Progenitor cell of endocrine pancreas (in vitro differentiated cells): ENCODE measurements at regions not wholly inside any gene's neighbourhood (a gene's known extent, or its start where the extent isn't known, plus 50 kb on each side); places are given as distances from the start of the nearest gene placed in this dataset.

Experiments used
- DNase-seq: peaks from one replicate; pipeline ENCODE4 v3.0.0; 2021; ENCODE audit warnings: low spot score; ENCODE audit not compliant: unreplicated experiment
- H3K27ac Mint-ChIP-seq: 2 replicates; pipeline ENCODE4 v1.8.0; 2021; ENCODE audit warnings: mild to moderate bottlenecking, moderate library complexity, mixed read lengths
- H3K27me3 Mint-ChIP-seq: 2 replicates; pipeline ENCODE4 v1.8.0; 2021; ENCODE audit warnings: mixed read lengths
- H3K36me3 Mint-ChIP-seq: 2 replicates; pipeline ENCODE4 v1.8.0; 2022; ENCODE audit warnings: mixed read lengths; ENCODE audit not compliant: insufficient read depth
- H3K4me1 Mint-ChIP-seq: 2 replicates; pipeline ENCODE4 v1.8.0; 2021; ENCODE audit warnings: low read depth, mixed read lengths
- H3K4me3 Mint-ChIP-seq: 2 replicates; pipeline ENCODE4 v1.8.0; 2021; ENCODE audit warnings: low read depth, mild to moderate bottlenecking, moderate library complexity, mixed read lengths
- H3K9me3 Mint-ChIP-seq: 2 replicates; pipeline ENCODE4 v1.8.0; 2021; ENCODE audit warnings: low read depth, mixed read lengths
- TF ChIP-seq, protein P1 (sequence below): fragments of 200-600 bp; sonication (generic); IDR thresholded peaks from one replicate; pipeline ENCODE4 v1.5.0; 2021; ENCODE audit warnings: antibody characterized with exemption, mild to moderate bottlenecking; ENCODE audit not compliant: unreplicated experiment

DNA sequence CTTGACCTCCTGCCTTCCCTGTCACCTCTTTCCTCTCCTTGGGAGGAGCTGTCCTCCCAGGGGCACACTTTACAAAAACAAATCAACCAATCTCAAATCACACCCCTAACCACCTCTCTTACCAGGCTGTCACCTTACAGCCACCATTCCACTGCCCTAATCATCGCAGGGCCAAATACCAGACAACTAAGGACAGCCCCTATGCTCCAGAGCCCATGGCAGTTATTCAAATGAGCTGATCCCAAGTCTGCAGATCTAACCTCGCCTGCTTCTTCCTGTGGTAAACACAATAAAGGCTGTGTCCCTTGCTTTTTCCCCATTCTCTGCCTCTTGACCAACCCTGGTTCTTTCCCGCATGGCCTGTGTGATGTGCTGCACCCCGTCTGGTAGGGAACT, 154.2 kb upstream of the CNTNAP5 start:
- H3K27me3 Mint-ChIP-seq = no peaks in the 10 kb centered on the region
- peaks cover 1% of the 10 kb centered on the region for H3K4me1 Mint-ChIP-seq
- TF ChIP-seq, protein P1, sequence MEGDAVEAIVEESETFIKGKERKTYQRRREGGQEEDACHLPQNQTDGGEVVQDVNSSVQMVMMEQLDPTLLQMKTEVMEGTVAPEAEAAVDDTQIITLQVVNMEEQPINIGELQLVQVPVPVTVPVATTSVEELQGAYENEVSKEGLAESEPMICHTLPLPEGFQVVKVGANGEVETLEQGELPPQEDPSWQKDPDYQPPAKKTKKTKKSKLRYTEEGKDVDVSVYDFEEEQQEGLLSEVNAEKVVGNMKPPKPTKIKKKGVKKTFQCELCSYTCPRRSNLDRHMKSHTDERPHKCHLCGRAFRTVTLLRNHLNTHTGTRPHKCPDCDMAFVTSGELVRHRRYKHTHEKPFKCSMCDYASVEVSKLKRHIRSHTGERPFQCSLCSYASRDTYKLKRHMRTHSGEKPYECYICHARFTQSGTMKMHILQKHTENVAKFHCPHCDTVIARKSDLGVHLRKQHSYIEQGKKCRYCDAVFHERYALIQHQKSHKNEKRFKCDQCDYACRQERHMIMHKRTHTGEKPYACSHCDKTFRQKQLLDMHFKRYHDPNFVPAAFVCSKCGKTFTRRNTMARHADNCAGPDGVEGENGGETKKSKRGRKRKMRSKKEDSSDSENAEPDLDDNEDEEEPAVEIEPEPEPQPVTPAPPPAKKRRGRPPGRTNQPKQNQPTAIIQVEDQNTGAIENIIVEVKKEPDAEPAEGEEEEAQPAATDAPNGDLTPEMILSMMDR = no peak
- no peak overlapping the region for H3K4me3 Mint-ChIP-seq
- no peaks in the 10 kb centered on the region for H3K36me3 Mint-ChIP-seq
- DNase-seq = no peak
- no peaks in the 10 kb centered on the region for H3K9me3 Mint-ChIP-seq
- H3K27ac Mint-ChIP-seq = no peak overlapping the region

DNA sequence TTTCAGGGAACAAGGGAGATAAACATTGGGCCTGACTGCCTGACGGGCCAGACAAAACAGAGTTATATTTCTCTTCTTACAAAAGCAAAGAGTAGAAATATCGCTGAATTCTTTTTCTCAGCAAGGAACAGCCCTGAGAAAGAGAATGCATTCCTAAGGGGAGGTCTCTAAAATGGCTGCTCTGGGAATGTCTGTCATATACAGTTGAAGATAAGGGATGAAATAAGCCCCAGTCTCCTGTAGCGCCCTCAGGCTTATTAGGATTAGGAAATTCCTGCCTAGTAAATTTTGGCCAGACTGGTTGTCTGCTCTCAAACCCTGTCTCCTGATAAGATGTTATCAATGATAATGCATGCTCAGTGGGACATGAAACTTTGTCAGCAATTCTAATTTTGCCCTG, 134.9 kb upstream of the CNTNAP5 start:
- Mint-ChIP-seq H3K4me3 (no peak overlapping the region), H3K9me3 (peaks cover 36% of the 10 kb centered on the region), H3K27ac (no peak overlapping the region), H3K4me1 (no peaks in the 10 kb centered on the region), H3K36me3 (no peaks in the 10 kb centered on the region), H3K27me3 (no peaks in the 10 kb centered on the region)
- no peak for DNase-seq
- TF ChIP-seq, protein P1 = no peak

DNA sequence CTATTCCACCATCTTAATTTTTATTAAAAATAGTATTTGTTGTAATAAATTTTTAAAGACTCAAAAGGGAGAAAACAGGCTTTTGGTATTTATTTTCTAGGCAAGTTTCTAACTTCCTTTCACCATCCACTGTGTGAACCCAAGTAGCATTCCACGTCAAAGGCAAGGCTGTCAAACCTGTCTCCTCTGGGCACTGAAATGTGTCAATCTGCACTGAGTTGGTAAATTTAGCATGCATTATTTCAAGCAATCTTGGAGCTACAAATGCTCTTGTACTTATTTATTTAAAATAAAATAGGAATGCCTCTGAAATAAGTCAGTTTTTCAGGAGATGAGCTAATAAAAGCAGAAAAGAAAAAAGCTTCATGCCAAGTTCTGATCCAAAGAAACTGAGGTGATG, 130.9 kb upstream of the CNTNAP5 start:
- H3K27ac Mint-ChIP-seq = no peak overlapping the region
- H3K4me3 Mint-ChIP-seq = no peak overlapping the region
- no peaks in the 10 kb centered on the region for H3K36me3 Mint-ChIP-seq
- no peak for DNase-seq
- TF ChIP-seq, protein P1 = no peak
- H3K4me1 Mint-ChIP-seq = peaks cover 3% of the 10 kb centered on the region
- peaks cover 38% of the 10 kb centered on the region for H3K9me3 Mint-ChIP-seq
- H3K27me3 Mint-ChIP-seq = no peaks in the 10 kb centered on the region

DNA sequence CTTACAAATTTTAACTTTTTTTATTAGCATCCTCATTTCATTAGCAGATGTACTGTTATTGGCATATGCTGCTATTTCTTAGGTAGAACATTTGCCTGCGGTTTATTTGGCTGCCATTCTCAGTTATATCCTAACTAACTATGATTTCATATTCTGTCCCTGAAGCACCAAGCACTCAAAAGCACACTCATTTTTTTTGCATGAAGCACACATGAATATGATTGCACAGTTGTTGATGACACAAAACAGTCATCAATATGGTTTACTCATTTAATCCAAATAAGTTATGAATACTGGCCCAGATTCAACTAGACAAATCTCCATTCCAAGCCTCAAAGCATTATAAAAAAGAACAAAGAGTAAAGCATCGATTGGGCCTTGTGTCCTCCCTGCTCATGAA, 129.4 kb upstream of the CNTNAP5 start:
- H3K4me3 Mint-ChIP-seq = no peak overlapping the region
- TF ChIP-seq, protein P1 = no peak
- no peaks in the 10 kb centered on the region for H3K27me3 Mint-ChIP-seq
- H3K9me3 Mint-ChIP-seq = peaks cover 36% of the 10 kb centered on the region
- DNase-seq = no peak
- H3K27ac Mint-ChIP-seq = no peak overlapping the region
- H3K4me1 Mint-ChIP-seq = peaks cover 3% of the 10 kb centered on the region
- no peaks in the 10 kb centered on the region for H3K36me3 Mint-ChIP-seq

DNA sequence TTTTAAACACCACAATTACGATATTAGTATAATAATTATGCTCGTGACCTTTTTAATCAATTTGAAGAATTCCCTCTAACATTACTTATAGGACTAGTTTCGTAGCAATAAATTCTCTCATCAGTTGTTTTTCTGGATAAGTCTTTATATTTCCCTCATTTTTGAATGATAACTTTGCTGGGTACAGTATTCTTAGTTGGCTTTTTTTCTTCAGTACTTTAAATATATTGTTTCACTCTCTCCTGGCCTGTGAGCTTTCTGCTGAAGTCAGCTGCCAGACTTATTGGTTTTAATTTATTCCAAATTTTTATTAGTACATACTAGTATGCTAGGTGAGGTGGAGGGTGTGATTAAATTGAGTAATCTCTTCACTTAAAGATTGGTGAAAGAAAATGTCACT, 123.8 kb upstream of the CNTNAP5 start:
- Mint-ChIP-seq H3K27ac (no peak overlapping the region), H3K36me3 (no peaks in the 10 kb centered on the region), H3K9me3 (peaks cover 28% of the 10 kb centered on the region), H3K27me3 (no peaks in the 10 kb centered on the region), H3K4me3 (no peak overlapping the region), H3K4me1 (peaks cover 3% of the 10 kb centered on the region)
- DNase-seq = no peak
- TF ChIP-seq, protein P1 = no peak
